Fibroblast of villous mesenchyme (primary cell): ENCODE measurements at regions not wholly inside any gene's neighbourhood (a gene's known extent, or its start where the extent isn't known, plus 50 kb on each side); places are given as distances from the start of the nearest gene placed in this dataset.

Experiments
- DNase-seq: peaks from one replicate; pipeline ENCODE4 v3.0.0-alpha.2; 2010; ENCODE audit warnings: low read depth
- H3K4me3 ChIP-seq: 2 replicates; pipeline ENCODE4 v1.5.1; 2011; ENCODE audit warnings: low read depth, mild to moderate bottlenecking, low read length
- TF ChIP-seq, protein P1 (sequence below): IDR thresholded peaks from 2 replicates; pipeline ENCODE4 v1.5.1; 2012; ENCODE audit warnings: low read depth, mild to moderate bottlenecking, low read length; ENCODE audit not compliant: insufficient read depth

DNA sequence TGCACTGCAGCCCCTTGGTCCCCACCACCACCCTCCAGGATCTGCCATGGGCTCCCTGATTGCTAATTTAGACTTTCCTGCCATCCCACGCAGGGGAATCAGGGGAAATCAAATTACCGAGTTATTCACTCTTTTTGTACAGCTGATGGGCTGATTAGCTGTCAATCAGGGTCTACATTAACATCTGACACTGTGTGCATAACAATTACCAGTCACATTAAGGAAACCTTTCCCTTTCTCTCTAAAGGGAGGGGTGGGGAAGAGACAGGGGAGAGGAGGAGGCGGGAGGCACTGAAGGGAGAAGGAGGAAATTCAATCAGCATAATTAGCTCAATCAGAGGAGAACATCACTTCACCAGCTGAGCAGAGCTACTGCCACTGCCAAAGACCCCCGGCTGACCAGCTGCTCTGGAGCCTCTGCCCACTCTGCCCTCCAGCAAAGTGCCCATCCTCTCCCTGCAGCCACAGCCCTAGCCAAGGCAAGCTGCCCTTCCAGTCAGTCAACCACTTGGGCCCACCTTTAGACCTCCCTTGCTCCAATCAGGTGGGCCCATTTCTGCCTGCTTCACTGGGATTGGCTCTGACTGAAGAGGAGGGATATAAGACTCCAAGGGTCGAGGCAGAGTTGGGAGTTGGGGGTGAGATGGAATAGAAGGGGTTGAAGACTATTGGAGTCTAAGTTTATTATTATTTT, 199.3 kb upstream of the ZC3H12A start:
- TF ChIP-seq, protein P1, sequence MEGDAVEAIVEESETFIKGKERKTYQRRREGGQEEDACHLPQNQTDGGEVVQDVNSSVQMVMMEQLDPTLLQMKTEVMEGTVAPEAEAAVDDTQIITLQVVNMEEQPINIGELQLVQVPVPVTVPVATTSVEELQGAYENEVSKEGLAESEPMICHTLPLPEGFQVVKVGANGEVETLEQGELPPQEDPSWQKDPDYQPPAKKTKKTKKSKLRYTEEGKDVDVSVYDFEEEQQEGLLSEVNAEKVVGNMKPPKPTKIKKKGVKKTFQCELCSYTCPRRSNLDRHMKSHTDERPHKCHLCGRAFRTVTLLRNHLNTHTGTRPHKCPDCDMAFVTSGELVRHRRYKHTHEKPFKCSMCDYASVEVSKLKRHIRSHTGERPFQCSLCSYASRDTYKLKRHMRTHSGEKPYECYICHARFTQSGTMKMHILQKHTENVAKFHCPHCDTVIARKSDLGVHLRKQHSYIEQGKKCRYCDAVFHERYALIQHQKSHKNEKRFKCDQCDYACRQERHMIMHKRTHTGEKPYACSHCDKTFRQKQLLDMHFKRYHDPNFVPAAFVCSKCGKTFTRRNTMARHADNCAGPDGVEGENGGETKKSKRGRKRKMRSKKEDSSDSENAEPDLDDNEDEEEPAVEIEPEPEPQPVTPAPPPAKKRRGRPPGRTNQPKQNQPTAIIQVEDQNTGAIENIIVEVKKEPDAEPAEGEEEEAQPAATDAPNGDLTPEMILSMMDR, result no peak
- H3K4me3 ChIP-seq, result no peak overlapping the region
- DNase-seq, result no peak

DNA sequence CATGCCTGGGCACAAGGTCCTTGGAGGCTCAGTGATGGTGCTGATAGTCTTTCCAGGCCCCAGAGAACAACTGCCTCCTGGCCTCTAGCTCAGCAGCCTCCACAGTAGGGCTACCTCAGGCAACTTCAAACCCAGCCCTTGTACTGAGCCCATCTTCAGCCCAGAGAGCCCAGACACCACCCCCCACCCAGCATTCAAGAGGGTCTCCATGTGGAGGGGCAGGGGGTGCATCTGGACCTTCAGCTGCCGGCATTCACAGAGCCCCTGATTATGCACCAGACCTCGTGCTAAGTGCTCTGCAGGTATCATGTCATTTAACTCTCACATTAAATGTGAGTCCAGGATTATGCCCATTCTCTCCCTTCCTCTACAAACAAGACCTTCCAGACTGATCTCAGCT, 197.0 kb upstream of the ZC3H12A start:
- DNase-seq, result no peak
- TF ChIP-seq, protein P1, result no peak
- no peak overlapping the region for H3K4me3 ChIP-seq

DNA sequence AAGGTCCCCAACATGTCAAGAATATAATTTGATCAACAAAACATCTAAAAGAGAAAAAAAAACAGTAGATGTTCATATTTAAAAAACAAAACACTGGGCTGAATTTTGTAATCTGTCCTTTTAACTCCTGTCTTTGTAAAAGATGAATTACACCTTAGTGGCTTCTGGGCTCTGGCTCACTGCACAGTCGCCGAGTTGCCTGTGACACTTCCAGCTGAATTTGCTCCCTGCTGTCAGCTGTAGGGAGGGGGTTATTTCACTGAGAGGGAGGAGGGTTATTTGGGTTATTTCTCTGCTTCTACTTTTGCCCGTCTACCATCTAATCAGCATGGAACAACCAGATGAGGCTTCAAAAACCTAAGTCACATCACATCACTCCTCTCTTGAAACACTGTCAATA, 193.0 kb upstream of the ZC3H12A start:
- no peak for DNase-seq
- TF ChIP-seq, protein P1, result no peak
- H3K4me3 ChIP-seq, result no peak overlapping the region

DNA sequence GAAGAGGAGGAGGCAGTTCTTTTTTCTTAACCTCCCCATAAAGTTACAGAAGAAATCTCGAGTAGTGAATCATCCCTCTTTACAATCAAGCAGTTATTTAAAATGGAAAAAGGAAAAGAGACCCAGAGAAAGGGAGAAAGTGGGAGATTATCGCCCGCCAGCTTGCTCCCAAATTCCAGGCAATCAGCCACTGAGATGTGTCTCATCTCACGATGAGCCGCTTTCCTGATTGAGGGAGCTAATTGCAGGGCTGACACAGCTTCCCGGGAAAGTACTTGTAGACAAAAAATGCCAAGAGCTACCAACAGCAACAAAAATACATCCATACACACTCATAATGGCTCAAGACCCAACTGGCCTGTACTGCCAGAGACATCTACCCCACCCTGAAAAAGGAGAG, 191.6 kb upstream of the ZC3H12A start:
- no peak for DNase-seq
- no peak overlapping the region for H3K4me3 ChIP-seq

DNA sequence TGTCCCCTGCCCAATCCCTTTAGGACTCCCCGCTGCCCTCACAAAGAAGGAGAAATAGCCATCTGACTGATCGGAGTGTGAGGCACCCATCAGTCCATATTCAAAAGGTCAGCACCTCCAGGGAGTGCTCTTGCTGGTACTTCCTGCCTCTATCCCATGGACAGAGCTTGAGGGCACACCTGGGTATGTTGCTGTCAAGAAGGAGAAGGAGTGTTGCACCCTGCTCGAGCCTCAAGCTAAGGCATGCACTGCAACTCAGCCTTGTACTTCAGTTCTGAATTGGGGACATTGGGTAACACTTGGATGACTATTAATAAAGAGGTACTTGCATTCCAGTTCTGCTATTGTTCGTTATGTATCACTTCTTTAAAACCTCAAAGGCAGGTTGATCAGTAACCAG, 190.3 kb upstream of the ZC3H12A start:
- H3K4me3 ChIP-seq, result no peak overlapping the region
- no peak for DNase-seq
- TF ChIP-seq, protein P1, result no peak

More for the DNA sequence above, 191.6 kb upstream of the ZC3H12A start:
- TF ChIP-seq, protein P1, result no peak

DNA sequence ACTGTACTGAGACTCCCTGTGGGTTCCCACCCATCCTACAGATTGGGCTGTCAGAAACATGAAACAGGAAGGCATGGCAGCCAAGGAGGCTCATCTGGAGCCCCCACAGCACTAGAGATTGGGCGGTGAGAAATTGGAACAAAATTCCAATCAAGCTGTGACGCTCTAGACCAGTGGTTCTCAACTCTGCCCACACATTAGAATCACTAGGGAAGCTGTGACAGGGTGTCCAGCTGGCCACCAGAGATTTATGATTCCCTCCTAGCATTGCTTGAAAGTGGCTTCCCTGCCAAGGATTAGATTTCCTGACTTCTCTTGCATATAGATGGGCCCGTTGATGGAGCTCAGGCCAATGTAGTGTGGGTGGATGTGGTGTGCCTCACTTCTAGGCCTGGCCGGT, 187.5 kb upstream of the ZC3H12A start:
- TF ChIP-seq, protein P1, result no peak
- no peak for DNase-seq
- no peak overlapping the region for H3K4me3 ChIP-seq

DNA sequence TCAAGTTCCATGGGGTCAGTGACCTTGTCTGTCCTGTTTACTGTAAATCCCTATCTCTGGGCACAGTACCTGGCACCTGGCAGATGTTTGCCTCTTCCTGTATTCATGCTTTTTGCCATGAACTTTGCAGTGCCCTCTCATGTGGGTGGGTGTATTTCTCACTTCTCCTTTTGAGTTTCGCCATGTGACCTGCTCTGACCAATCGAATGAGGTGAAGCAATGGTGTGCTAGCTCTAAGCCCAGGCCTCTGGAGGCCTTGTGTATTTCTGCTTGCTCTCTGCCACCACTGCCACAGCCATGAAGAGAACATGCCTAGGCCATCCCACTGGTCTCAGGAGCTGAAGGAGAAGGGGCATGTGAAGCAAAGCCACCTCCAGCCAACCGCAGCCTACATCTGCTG, 185.5 kb upstream of the ZC3H12A start:
- no peak overlapping the region for H3K4me3 ChIP-seq
- TF ChIP-seq, protein P1, result no peak
- DNase-seq, result no peak
